ENCODE measurements at regions not wholly inside any gene's neighbourhood (a gene's known extent, or its start where the extent isn't known, plus 50 kb on each side); places are given as distances from the start of the nearest gene placed in this dataset.

DNA sequence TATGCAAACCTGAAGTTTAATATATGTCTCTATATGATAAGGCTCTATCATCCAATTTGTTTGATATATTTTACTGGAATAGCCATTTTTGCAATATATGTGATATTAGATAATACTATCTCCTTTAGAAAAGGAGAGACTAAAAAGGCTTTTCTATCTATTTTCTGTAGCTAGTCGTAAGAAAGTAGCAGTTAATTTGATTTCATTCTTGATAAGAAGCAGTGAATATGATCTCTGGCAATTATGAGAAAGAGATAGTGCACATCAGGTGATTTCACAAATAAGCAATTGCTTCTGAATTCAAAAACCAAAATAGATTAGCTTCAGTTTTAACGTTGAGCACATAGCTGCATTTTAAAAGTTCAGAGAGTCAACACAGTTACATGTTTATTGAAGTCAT is 1318.4 kb downstream of the CDH8 start:
- H3K4me3 ChIP-seq (ENCODE audit: control insufficient read depth, low read depth, low read length), result no peak overlapping the region
- no peak for DNase-seq (ENCODE audit: low read depth)
- TF ChIP-seq, protein P1, sequence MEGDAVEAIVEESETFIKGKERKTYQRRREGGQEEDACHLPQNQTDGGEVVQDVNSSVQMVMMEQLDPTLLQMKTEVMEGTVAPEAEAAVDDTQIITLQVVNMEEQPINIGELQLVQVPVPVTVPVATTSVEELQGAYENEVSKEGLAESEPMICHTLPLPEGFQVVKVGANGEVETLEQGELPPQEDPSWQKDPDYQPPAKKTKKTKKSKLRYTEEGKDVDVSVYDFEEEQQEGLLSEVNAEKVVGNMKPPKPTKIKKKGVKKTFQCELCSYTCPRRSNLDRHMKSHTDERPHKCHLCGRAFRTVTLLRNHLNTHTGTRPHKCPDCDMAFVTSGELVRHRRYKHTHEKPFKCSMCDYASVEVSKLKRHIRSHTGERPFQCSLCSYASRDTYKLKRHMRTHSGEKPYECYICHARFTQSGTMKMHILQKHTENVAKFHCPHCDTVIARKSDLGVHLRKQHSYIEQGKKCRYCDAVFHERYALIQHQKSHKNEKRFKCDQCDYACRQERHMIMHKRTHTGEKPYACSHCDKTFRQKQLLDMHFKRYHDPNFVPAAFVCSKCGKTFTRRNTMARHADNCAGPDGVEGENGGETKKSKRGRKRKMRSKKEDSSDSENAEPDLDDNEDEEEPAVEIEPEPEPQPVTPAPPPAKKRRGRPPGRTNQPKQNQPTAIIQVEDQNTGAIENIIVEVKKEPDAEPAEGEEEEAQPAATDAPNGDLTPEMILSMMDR (conservative IDR thresholded peaks at IDR 0.05; ENCODE audit: control insufficient read depth, insufficient read depth, low read depth, low read length), result no peak

DNA sequence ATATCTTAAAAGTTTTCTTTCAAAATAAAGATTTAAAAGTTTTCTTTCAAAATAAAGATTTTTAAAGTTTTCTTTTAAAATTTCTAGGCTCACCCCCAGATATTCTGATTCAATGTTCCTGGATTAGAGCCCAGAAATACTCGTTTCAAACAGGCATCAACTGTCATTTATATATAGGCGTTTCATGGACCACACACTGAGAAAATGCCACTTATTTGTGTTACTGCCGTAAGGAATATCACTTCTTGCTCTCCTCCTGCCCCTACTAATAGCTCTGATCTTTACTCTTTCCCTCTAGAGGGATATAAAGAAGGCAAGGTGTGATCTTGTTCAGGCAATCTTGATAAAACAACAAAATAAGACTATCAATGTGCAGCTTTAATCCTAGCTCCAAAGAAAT is 1324.1 kb downstream of the CDH8 start:
- H3K4me3 ChIP-seq (ENCODE audit: control insufficient read depth, low read depth, low read length), result no peak overlapping the region
- DNase-seq (ENCODE audit: low read depth), result no peak
- TF ChIP-seq, protein P1 (conservative IDR thresholded peaks at IDR 0.05; ENCODE audit: control insufficient read depth, insufficient read depth, low read depth, low read length), result no peak

DNA sequence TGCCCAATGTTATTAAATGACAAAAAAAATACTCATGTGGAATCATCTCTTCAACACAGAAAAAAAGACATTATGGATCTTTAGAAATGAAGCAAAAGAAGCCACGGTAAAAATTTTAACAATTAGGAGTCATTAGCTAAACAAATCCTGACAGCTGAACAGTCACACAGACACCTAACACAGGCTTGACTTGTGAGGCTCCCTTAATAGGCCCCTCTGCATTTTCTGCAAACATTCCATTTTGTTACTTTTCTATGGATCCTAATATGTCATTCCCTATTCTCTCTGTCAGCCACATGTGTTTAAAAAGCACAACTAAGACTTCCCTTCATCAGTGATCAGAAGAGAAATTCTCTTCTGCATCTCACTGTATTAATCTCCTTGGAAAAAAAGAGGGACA is 1331.5 kb downstream of the CDH8 start:
- no peak for DNase-seq (ENCODE audit: low read depth)
- TF ChIP-seq, protein P1 (conservative IDR thresholded peaks at IDR 0.05; ENCODE audit: control insufficient read depth, insufficient read depth, low read depth, low read length), result no peak
- H3K4me3 ChIP-seq (ENCODE audit: control insufficient read depth, low read depth, low read length), result no peak overlapping the region

DNA sequence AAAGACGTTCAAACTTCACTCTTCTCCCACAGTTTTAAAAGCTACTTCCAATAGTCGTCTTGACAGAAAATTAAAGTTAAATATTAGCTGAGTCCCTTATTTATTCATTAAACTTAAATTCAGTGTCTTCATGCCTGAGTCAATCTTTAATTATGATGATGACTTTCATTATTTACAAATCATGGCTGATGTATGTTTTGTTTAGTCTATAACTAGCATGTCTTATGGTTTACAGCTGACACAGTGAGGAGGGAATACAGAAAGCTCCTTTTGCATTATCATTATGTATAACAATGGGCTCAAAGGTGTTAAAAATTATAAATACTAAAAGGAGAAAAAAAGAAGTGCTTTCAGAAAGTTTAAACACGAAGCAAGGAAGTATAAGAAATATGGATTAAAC is 1333.1 kb downstream of the CDH8 start:
- TF ChIP-seq, protein P1 (conservative IDR thresholded peaks at IDR 0.05; ENCODE audit: control insufficient read depth, insufficient read depth, low read depth, low read length), result no peak
- no peak for DNase-seq (ENCODE audit: low read depth)
- H3K4me3 ChIP-seq (ENCODE audit: control insufficient read depth, low read depth, low read length), result no peak overlapping the region

DNA sequence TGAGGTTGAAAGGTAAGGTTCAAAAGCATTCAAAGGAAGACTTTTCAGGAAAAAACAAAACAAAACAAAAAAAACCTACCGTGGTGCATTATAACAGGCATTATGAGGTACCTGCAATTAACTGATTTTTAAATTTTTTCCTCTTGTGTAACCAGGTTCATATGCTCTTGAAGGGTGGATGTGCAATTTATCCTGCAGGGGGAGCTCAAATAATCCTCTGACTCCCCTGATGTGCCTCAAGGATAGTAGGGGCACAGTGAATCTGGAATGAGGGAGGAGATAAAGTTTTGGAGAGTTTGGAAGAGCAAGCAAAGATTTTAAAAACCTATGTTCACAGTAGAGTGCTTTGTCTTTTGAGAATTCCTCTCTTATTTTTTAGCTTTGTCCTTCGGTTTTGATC is 1349.4 kb downstream of the CDH8 start:
- TF ChIP-seq, protein P1 (conservative IDR thresholded peaks at IDR 0.05; ENCODE audit: control insufficient read depth, insufficient read depth, low read depth, low read length), result no peak
- H3K4me3 ChIP-seq (ENCODE audit: control insufficient read depth, low read depth, low read length), result no peak overlapping the region

DNA sequence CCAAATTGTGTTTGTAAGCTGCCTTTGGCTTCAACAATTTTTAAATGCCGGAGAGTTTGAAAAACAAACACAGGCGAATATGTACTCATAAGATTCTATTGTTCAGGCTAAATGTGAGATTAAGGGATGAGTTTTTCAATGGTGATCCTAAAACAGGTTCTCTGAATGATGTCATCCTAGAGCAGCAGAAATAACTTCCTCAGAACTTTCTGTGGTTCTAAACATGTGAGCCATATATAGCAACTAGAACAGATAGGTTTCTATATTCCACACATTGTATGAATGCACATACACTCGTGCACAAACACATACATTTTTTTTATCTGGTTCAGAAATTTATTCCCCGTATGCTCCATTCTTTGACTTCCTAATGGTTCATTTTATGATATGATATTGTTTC is 1352.2 kb downstream of the CDH8 start:
- TF ChIP-seq, protein P1 (conservative IDR thresholded peaks at IDR 0.05; ENCODE audit: control insufficient read depth, insufficient read depth, low read depth, low read length), result no peak
- no peak for DNase-seq (ENCODE audit: low read depth)
- no peak overlapping the region for H3K4me3 ChIP-seq (ENCODE audit: control insufficient read depth, low read depth, low read length)

More for the DNA sequence above, 1349.4 kb downstream of the CDH8 start:
- DNase-seq (ENCODE audit: low read depth), result no peak

DNA sequence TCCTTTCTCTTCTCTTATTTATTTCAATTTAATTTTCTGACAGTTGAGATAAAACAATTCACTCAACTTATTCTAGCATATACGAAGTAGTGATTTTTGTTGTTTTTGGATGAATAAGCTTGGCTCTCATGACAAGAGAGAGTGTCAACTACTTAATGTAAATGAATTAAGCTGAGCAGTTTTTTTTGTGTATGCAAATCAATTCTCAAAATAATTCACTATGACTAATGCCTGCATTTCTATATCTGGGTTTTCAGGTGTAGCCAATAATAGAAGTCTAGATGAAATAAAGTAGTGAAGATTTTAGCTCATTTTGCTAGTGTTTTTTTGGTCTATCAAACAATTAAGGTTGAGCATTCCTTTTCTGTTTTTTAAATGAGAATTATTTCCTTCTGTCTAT is 1354.0 kb downstream of the CDH8 start:
- no peak overlapping the region for H3K4me3 ChIP-seq (ENCODE audit: control insufficient read depth, low read depth, low read length)
- DNase-seq (ENCODE audit: low read depth), result no peak
- TF ChIP-seq, protein P1 (conservative IDR thresholded peaks at IDR 0.05; ENCODE audit: control insufficient read depth, insufficient read depth, low read depth, low read length), result no peak
